ENCODE measurements at regions not wholly inside any gene's neighbourhood (a gene's known extent, or its start where the extent isn't known, plus 50 kb on each side); places are given as distances from the start of the nearest gene placed in this dataset.

GRCh38 chr6:145273136-145273535, 462.2 kb downstream of the EPM2A start:
- Histone ChIP-seq H3K9me3 (ENCODE audit: insufficient read depth, low read length) (no peaks in the 10 kb centered on the region), H3K36me3 (ENCODE audit: insufficient read depth, insufficient read length, low read length) (no peaks in the 10 kb centered on the region), H3K4me1 (ENCODE audit: insufficient read depth, insufficient read length) (no peaks in the 10 kb centered on the region), H3K27me3 (ENCODE audit: insufficient read depth, insufficient read length) (no peaks in the 10 kb centered on the region), H3K9ac (ENCODE audit: insufficient read length, low read depth) (no peak overlapping the region), H3K4me3 (ENCODE audit: insufficient read length, low read depth) (no peak overlapping the region)
- TF ChIP-seq SUZ12 (IDR thresholded peaks at IDR 0.05; ENCODE audit: extremely low read depth, insufficient read depth, insufficient read length) (no peak), YY1 (IDR thresholded peaks at IDR 0.05; ENCODE audit: insufficient read depth, insufficient read length) (no peak), ZNF274 (IDR thresholded peaks at IDR 0.05; ENCODE audit: low read depth, low read length) (no peak)
- no peak for DNase-seq (ENCODE audit: low read depth, low spot score)

GRCh38 chr6:145274083-145274482, 461.2 kb downstream of the EPM2A start:
- no peaks in the 10 kb centered on the region for H3K27me3 ChIP-seq (ENCODE audit: insufficient read depth, insufficient read length)
- no peak for DNase-seq (ENCODE audit: low read depth, low spot score)
- no peak for TF ChIP-seq SUZ12 (IDR thresholded peaks at IDR 0.05; ENCODE audit: extremely low read depth, insufficient read depth, insufficient read length)
- no peak for TF ChIP-seq YY1 (IDR thresholded peaks at IDR 0.05; ENCODE audit: insufficient read depth, insufficient read length)
- TF ChIP-seq ZNF274 (IDR thresholded peaks at IDR 0.05; ENCODE audit: low read depth, low read length), result no peak
- no peak overlapping the region for H3K4me3 ChIP-seq (ENCODE audit: insufficient read length, low read depth)
- H3K36me3 ChIP-seq (ENCODE audit: insufficient read depth, insufficient read length, low read length), result no peaks in the 10 kb centered on the region
- no peak overlapping the region for H3K9ac ChIP-seq (ENCODE audit: insufficient read length, low read depth)
- no peaks in the 10 kb centered on the region for H3K9me3 ChIP-seq (ENCODE audit: insufficient read depth, low read length)
- H3K4me1 ChIP-seq (ENCODE audit: insufficient read depth, insufficient read length), result no peaks in the 10 kb centered on the region

- no peaks in the 10 kb centered on the region for H3K4me1 ChIP-seq (ENCODE audit: insufficient read depth, insufficient read length)
- TF ChIP-seq YY1 (IDR thresholded peaks at IDR 0.05; ENCODE audit: insufficient read depth, insufficient read length) (no peak), ZNF274 (IDR thresholded peaks at IDR 0.05; ENCODE audit: low read depth, low read length) (no peak)
- no peak for DNase-seq (ENCODE audit: low read depth, low spot score)
- no peaks in the 10 kb centered on the region for H3K27me3 ChIP-seq (ENCODE audit: insufficient read depth, insufficient read length)
- H3K9ac ChIP-seq (ENCODE audit: insufficient read length, low read depth), result no peak overlapping the region
- H3K9me3 ChIP-seq (ENCODE audit: insufficient read depth, low read length), result no peaks in the 10 kb centered on the region
- no peaks in the 10 kb centered on the region for H3K36me3 ChIP-seq (ENCODE audit: insufficient read depth, insufficient read length, low read length)
- no peak overlapping the region for H3K4me3 ChIP-seq (ENCODE audit: insufficient read length, low read depth)
Measured at GRCh38 chr6:145275019-145275418, 460.3 kb downstream of the EPM2A start.

- no peak overlapping the region for H3K9ac ChIP-seq (ENCODE audit: insufficient read length, low read depth)
- no peak overlapping the region for H3K4me3 ChIP-seq (ENCODE audit: insufficient read length, low read depth)
- H3K4me1 ChIP-seq (ENCODE audit: insufficient read depth, insufficient read length), result no peaks in the 10 kb centered on the region
- no peaks in the 10 kb centered on the region for H3K36me3 ChIP-seq (ENCODE audit: insufficient read depth, insufficient read length, low read length)
- DNase-seq (ENCODE audit: low read depth, low spot score), result no peak
- no peaks in the 10 kb centered on the region for H3K27me3 ChIP-seq (ENCODE audit: insufficient read depth, insufficient read length)
- TF ChIP-seq SUZ12 (IDR thresholded peaks at IDR 0.05; ENCODE audit: extremely low read depth, insufficient read depth, insufficient read length) (no peak), ZNF274 (IDR thresholded peaks at IDR 0.05; ENCODE audit: low read depth, low read length) (no peak), YY1 (IDR thresholded peaks at IDR 0.05; ENCODE audit: insufficient read depth, insufficient read length) (no peak)
- no peaks in the 10 kb centered on the region for H3K9me3 ChIP-seq (ENCODE audit: insufficient read depth, low read length)
Measured at GRCh38 chr6:145275787-145276186, 459.5 kb downstream of the EPM2A start.

GRCh38 chr6:145276756-145277155, 458.6 kb downstream of the EPM2A start:
- H3K9me3 ChIP-seq (ENCODE audit: insufficient read depth, low read length), result no peaks in the 10 kb centered on the region
- no peaks in the 10 kb centered on the region for H3K4me1 ChIP-seq (ENCODE audit: insufficient read depth, insufficient read length)
- no peak for DNase-seq (ENCODE audit: low read depth, low spot score)
- no peak overlapping the region for H3K4me3 ChIP-seq (ENCODE audit: insufficient read length, low read depth)
- H3K9ac ChIP-seq (ENCODE audit: insufficient read length, low read depth), result no peak overlapping the region
- no peaks in the 10 kb centered on the region for H3K36me3 ChIP-seq (ENCODE audit: insufficient read depth, insufficient read length, low read length)
- no peaks in the 10 kb centered on the region for H3K27me3 ChIP-seq (ENCODE audit: insufficient read depth, insufficient read length)
- no peak for TF ChIP-seq SUZ12 (IDR thresholded peaks at IDR 0.05; ENCODE audit: extremely low read depth, insufficient read depth, insufficient read length)

DNA sequence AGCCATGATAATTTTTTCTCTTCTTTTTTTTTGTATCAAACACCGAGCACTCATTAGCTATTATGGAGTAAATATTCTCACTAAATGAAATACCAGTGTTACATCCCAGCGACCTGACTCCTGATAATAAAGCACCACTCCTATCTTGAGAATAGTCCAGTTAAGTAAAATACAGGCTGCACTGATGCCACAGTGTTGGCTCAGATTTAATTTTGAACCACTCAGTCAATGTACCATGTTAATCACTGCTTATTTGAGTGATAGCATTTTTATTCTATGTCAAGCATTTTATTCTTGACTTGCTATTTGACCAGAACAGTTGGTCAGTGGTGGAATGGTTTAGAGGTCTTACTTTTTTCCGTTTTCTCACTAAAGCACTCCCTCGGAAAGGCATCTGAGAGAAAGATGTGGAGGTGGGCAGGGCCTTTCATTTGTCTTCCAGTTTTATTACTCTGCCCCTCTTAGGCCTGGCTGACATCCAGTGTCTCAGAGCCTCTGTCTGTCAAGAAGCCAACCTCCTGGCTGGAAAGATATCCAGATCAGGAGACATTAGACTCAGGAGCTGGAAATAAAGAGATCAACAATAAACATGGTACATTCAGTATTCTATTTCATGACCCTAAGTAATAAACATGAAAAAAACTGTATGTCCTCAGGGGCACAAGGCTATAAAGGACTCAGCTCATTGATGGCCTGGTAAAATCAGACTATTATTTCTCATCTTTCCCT, 457.8 kb downstream of the EPM2A start:
- TF ChIP-seq SUZ12 (IDR thresholded peaks at IDR 0.05; ENCODE audit: extremely low read depth, insufficient read depth, insufficient read length) (no peak), YY1 (IDR thresholded peaks at IDR 0.05; ENCODE audit: insufficient read depth, insufficient read length) (no peak), ZNF274 (IDR thresholded peaks at IDR 0.05; ENCODE audit: low read depth, low read length) (no peak)
- no peak for DNase-seq (ENCODE audit: low read depth, low spot score)
- Histone ChIP-seq H3K4me3 (ENCODE audit: insufficient read length, low read depth) (no peak overlapping the region), H3K4me1 (ENCODE audit: insufficient read depth, insufficient read length) (no peaks in the 10 kb centered on the region), H3K36me3 (ENCODE audit: insufficient read depth, insufficient read length, low read length) (no peaks in the 10 kb centered on the region), H3K9ac (ENCODE audit: insufficient read length, low read depth) (no peak overlapping the region), H3K27me3 (ENCODE audit: insufficient read depth, insufficient read length) (no peaks in the 10 kb centered on the region), H3K9me3 (ENCODE audit: insufficient read depth, low read length) (no peaks in the 10 kb centered on the region)

DNA sequence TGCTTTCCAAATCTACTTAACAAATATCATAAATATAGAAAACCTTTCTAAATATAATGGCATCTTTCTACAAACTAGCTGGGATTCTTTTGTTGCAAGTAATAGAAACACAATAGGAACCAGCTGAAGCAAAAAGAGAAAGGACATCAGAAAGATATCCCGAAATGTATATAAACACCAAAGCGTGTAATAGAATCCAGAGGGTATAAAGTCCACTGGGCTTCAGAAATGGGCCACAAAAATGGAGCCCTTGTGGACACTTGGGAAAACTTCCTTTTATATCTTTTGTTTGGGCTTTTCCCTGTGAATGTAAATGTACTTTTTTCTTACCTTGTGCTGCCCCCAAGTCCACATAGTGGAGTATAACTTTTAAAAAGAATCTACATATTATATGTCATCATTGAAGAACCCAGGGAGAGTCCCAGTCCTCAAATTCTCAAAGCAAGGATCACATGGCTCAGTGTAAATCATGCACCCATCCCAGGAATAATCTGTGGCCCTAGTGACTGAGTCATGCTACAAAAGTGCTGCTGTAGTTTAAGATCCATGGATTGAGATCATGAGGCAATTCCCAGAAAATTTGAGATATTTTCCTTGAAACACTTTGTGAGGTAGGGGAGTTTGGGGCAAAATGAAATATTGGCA, 457.0 kb downstream of the EPM2A start:
- Histone ChIP-seq H3K36me3 (ENCODE audit: insufficient read depth, insufficient read length, low read length) (no peaks in the 10 kb centered on the region), H3K4me3 (ENCODE audit: insufficient read length, low read depth) (no peak overlapping the region), H3K4me1 (ENCODE audit: insufficient read depth, insufficient read length) (no peaks in the 10 kb centered on the region), H3K9ac (ENCODE audit: insufficient read length, low read depth) (no peak overlapping the region), H3K9me3 (ENCODE audit: insufficient read depth, low read length) (no peaks in the 10 kb centered on the region), H3K27me3 (ENCODE audit: insufficient read depth, insufficient read length) (no peaks in the 10 kb centered on the region)
- no peak for DNase-seq (ENCODE audit: low read depth, low spot score)
- TF ChIP-seq YY1 (IDR thresholded peaks at IDR 0.05; ENCODE audit: insufficient read depth, insufficient read length), result no peak
- no peak for TF ChIP-seq ZNF274 (IDR thresholded peaks at IDR 0.05; ENCODE audit: low read depth, low read length)
- no peak for TF ChIP-seq SUZ12 (IDR thresholded peaks at IDR 0.05; ENCODE audit: extremely low read depth, insufficient read depth, insufficient read length)

Measured in NT2/D1 (cell line).